K562 (cell line): ENCODE measurements at regions not wholly inside any gene's neighbourhood (a gene's known extent, or its start where the extent isn't known, plus 50 kb on each side); places are given as distances from the start of the nearest gene placed in this dataset.

Experiments used
- ATAC-seq: fragments of 200-7000 bp; cut with Tn5 transposase; 3 replicates; pipeline ENCODE4 v1.9.1; 2020; ENCODE audit warnings: moderate library complexity
- BruUV-seq: library from RNA; stranded (reverse); fragments of 400-500 nt; replicated peaks from 2 replicates; lab custom pipeline; 2021; lab: Mats Ljungman, UMichigan
- CTCF ChIA-PET: fragments of 300-600 bp; formaldehyde crosslinking; extraction: SDS; loops from one replicate; lab custom pipeline; 2021; ENCODE audit warnings: low intra/inter-chr PET ratio; lab: Yijun Ruan, JAX
- POLR2A ChIA-PET: fragments of 300-600, 350-650 bp; sonication (Branson Sonifier 250); formaldehyde crosslinking; extraction: SDS; loops from one replicate; lab custom pipeline; 2021; ENCODE audit warnings: antibody characterized with exemption, inconsistent platforms; lab: Yijun Ruan, JAX
- DNase-seq, 4 experiments: peaks; one replicate each; pipeline versions ENCODE4 v3.0.0 to v3.0.0-alpha.2; 2011 to 2018; ENCODE audit warnings: low spot score in 3 of 4, mixed read lengths in 3 of 4; ENCODE audit errors: extremely low read depth in 1 of 4
- FAIRE-seq: peaks from 2 replicates; lab custom pipeline; 2011; peaks lifted over from hg19 to GRCh38; lab: Jason Lieb, UNC
- H2AFZ ChIP-seq: 2 replicates; pipeline ENCODE4 v1.6.0; 2011; ENCODE audit warnings: low read depth, low read length, control low read depth, inconsistent platforms
- H3K27ac ChIP-seq: fragments of 200-600 bp; 3 replicates; pipeline ENCODE4 v1.8.0; 2011; ENCODE audit warnings: low read depth, mild to moderate bottlenecking, control low read depth, inconsistent platforms, low read length, moderate library complexity, mixed read lengths; ENCODE audit errors: extremely low read depth
- H3K27me3 ChIP-seq, 2 experiments: fragments of 300-600 bp in 1 of 2; 2 replicates in 1 of 2; 3 replicates in 1 of 2; pipeline versions ENCODE4 v1.6.0 to v1.8.0; 2011; ENCODE audit warnings: inconsistent platforms in 2 of 2, low read length in 2 of 2, mild to moderate bottlenecking in 1 of 2, mixed read lengths in 1 of 2, moderate library complexity in 1 of 2; ENCODE audit not compliant: control insufficient read depth in 2 of 2, insufficient read depth in 2 of 2
- H3K36me3 ChIP-seq: fragments of 300-600 bp; 3 replicates; pipeline ENCODE4 v1.8.0; 2011; ENCODE audit warnings: mild to moderate bottlenecking, low read length, inconsistent platforms; ENCODE audit not compliant: control insufficient read depth, insufficient read depth
- H3K4me1 ChIP-seq, 2 experiments: fragments of 200-600 bp in 1 of 2; replicated peaks in 1 of 2; 2 replicates in 1 of 2; 3 replicates in 1 of 2; pipeline versions ENCODE4 v1.5.1 to v1.8.0; 2011; ENCODE audit warnings: inconsistent platforms in 2 of 2, low read length in 2 of 2, mild to moderate bottlenecking in 1 of 2, mixed read lengths in 1 of 2, moderate library complexity in 1 of 2; ENCODE audit not compliant: control insufficient read depth in 2 of 2, insufficient read depth in 2 of 2
- H3K4me2 ChIP-seq: 2 replicates; pipeline ENCODE4 v1.6.1; 2011; ENCODE audit warnings: low read length, control low read depth, inconsistent platforms, mixed read lengths; ENCODE audit not compliant: insufficient read depth
- H3K4me3 ChIP-seq: fragments of 200-600 bp; sonication (generic), shearing (Covaris generic); 2 replicates; pipeline ENCODE4 v1.5.1; 2016; ENCODE audit warnings: control low read depth, inconsistent platforms
- H3K79me2 ChIP-seq: fragments of 200-600 bp; 3 replicates; pipeline ENCODE4 v1.8.0; 2011; ENCODE audit warnings: low read length, inconsistent platforms; ENCODE audit not compliant: control insufficient read depth, insufficient read depth
- H3K9ac ChIP-seq, 2 experiments: 2 replicates each; pipeline versions ENCODE4 v1.6.0 to v1.6.1; 2011; ENCODE audit warnings: low read depth in 2 of 2, low read length in 2 of 2, control low read depth in 1 of 2, inconsistent platforms in 1 of 2, mild to moderate bottlenecking in 1 of 2, mixed read lengths in 1 of 2; ENCODE audit not compliant: insufficient read depth in 1 of 2
- H3K9me1 ChIP-seq: one replicate; pipeline ENCODE4 v1.6.0; 2011; ENCODE audit warnings: inconsistent platforms, mild to moderate bottlenecking, low read length, moderate library complexity; ENCODE audit not compliant: control insufficient read depth, insufficient read depth
- H3K9me3 ChIP-seq: replicated peaks from 2 replicates; pipeline ENCODE4 v1.5.1; 2011; ENCODE audit warnings: low read depth, low read length, inconsistent platforms; ENCODE audit not compliant: control insufficient read depth, insufficient read depth
- H4K20me1 ChIP-seq: replicated peaks from 2 replicates; pipeline ENCODE4 v1.6.1; 2011; ENCODE audit warnings: low read length, inconsistent platforms, mixed read lengths; ENCODE audit not compliant: control insufficient read depth, insufficient read depth
- ARID2 ChIP-seq: fragments of 450-650 bp; IDR thresholded peaks from 2 replicates; pipeline ENCODE4 v1.6.1; 2017; ENCODE audit warnings: antibody characterized with exemption, mild to moderate bottlenecking
- CBFA2T2 ChIP-seq: fragments of 450-650 bp; conservative IDR thresholded peaks from 2 replicates; pipeline ENCODE4 v1.6.1; 2017; ENCODE audit warnings: mild to moderate bottlenecking
- CHD1 ChIP-seq: fragments of 200-600 bp; sonication (generic); IDR thresholded peaks from one replicate; pipeline ENCODE4 v1.6.1; 2012; ENCODE audit warnings: mild to moderate bottlenecking, moderate library complexity, low read length, inconsistent platforms
- DDX20 ChIP-seq: fragments of 450-650 bp; IDR thresholded peaks from 2 replicates; pipeline ENCODE4 v1.6.1; 2016; ENCODE audit warnings: missing genetic modification characterization, low read depth, mild to moderate bottlenecking, missing compliant biosample characterization, moderate library complexity
- KAT8 ChIP-seq: fragments of 450-650 bp; IDR thresholded peaks from 2 replicates; pipeline ENCODE4 v1.6.1; 2016; ENCODE audit warnings: low read depth, mild to moderate bottlenecking
- LEF1 ChIP-seq: fragments of 450-650 bp; IDR thresholded peaks from 2 replicates; pipeline ENCODE4 v1.6.1; 2016; ENCODE audit warnings: mild to moderate bottlenecking
- MED1 ChIP-seq: sonication (generic); formaldehyde crosslinking; IDR thresholded peaks from 2 replicates; pipeline ENCODE4 v1.8.1; 2023; ENCODE audit warnings: missing genetic modification reagents, borderline replicate concordance
- MTA1 ChIP-seq: fragments of 450-650 bp; IDR thresholded peaks from 2 replicates; pipeline ENCODE4 v1.6.1; 2017; ENCODE audit warnings: borderline replicate concordance
- PHB2 ChIP-seq: fragments of 450-650 bp; IDR thresholded peaks from 2 replicates; pipeline ENCODE4 v1.6.1; 2017; ENCODE audit warnings: low read depth
- PHF20 ChIP-seq: fragments of 450-650 bp; IDR thresholded peaks from 2 replicates; pipeline ENCODE4 v1.6.1; 2018; ENCODE audit not compliant: partially characterized antibody
- TAF7 ChIP-seq: fragments of 450-650 bp; IDR thresholded peaks from 2 replicates; pipeline ENCODE4 v1.6.1; 2016; ENCODE audit warnings: missing genetic modification characterization, missing compliant biosample characterization
- ZC3H4 ChIP-seq: sonication (generic); formaldehyde crosslinking; IDR thresholded peaks from 2 replicates; pipeline ENCODE4 v1.9.0; 2021; ENCODE audit warnings: missing genetic modification reagents, borderline replicate concordance
- ZNF239 ChIP-seq: fragments of 250-450 bp; sonication (Bioruptor Pico); IDR thresholded peaks from 2 replicates; pipeline ENCODE4 v1.4.0; 2020; ENCODE audit warnings: mild to moderate bottlenecking
- ZNF253 ChIP-seq: fragments of 250-450 bp; sonication (Bioruptor Pico); conservative IDR thresholded peaks from 2 replicates; pipeline ENCODE4 v1.6.1; 2021; ENCODE audit warnings: mild to moderate bottlenecking
- in situ Hi-C: fragments of 300-500 bp; cut with MboI; formaldehyde crosslinking; loops from 4 replicates; pipeline ENCODE4 v1.15.0; 2018; ENCODE audit warnings: inconsistent platforms, mixed read lengths
- intact Hi-C: fragments of 100-400 bp; cut with micrococcal nuclease; formaldehyde crosslinking; loops from 2 replicates; pipeline ENCODE4 v1.14.2; 2022
- TF ChIP-seq, protein P1 (sequence below): fragments of 250-450 bp; sonication (Bioruptor Pico); IDR thresholded peaks from 2 replicates; pipeline ENCODE4 v1.5.0; 2021
- TF ChIP-seq, protein P2 (sequence below): fragments of 250-450 bp; sonication (Bioruptor Pico); IDR thresholded peaks from 2 replicates; pipeline ENCODE4 v1.5.0; 2020; ENCODE audit warnings: mild to moderate bottlenecking, borderline replicate concordance

DNA sequence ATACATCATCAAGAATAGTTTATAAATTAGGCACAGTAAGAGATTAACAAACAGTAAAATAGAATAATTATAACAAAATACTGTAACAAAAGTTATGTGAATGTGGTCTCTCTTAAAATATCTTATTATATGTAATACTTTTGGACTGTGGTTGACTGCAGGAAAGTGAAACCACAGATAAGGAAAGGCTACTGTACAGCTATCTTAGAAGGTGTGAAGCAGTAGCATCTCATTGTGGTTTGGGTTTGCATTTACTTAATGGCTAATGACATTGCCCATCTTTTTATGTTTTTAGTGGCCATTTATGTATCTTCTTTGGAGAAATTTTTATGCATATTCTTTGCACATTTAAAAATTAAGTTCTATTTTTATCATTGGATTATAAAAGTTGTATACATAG is 296.4 kb upstream of the MAGI2 start:
- Histone ChIP-seq H3K9me1 (no peaks in the 10 kb centered on the region), H3K9ac (no peak overlapping the region), H3K9me3 (0 out of 2 replicates have a peak, but pooled peaks cover 1% of the 10 kb centered on the region), H3K4me1 (no peaks in the 10 kb centered on the region), H2AFZ (no peak overlapping the region), H4K20me1 (no peaks in the 10 kb centered on the region), H3K4me3 (no peak overlapping the region), H3K27me3 (no peaks in the 10 kb centered on the region), H3K36me3 (no peaks in the 10 kb centered on the region), H3K79me2 (no peaks in the 10 kb centered on the region), H3K4me2 (no peak overlapping the region), H3K27ac (no peak overlapping the region)
- no peak for FAIRE-seq
- no peak for ATAC-seq
- ChIA-PET POLR2A (no interaction called here), CTCF (no interaction called here)
- no TSS peak for BruUV-seq
- TF ChIP-seq MED1 (no peak), ZNF239 (CRISPR knock-in tag) (no peak), ZC3H4 (no peak), KAT8 (no peak), DDX20 (tag) (no peak), PHB2 (no peak), LEF1 (no peak), CHD1 (no peak), ARID2 (no peak), ZNF253 (CRISPR knock-in tag) (no peak), TAF7 (tag) (no peak), MTA1 (no peak), CBFA2T2 (no peak), PHF20 (no peak)
- TF ChIP-seq, protein P1, sequence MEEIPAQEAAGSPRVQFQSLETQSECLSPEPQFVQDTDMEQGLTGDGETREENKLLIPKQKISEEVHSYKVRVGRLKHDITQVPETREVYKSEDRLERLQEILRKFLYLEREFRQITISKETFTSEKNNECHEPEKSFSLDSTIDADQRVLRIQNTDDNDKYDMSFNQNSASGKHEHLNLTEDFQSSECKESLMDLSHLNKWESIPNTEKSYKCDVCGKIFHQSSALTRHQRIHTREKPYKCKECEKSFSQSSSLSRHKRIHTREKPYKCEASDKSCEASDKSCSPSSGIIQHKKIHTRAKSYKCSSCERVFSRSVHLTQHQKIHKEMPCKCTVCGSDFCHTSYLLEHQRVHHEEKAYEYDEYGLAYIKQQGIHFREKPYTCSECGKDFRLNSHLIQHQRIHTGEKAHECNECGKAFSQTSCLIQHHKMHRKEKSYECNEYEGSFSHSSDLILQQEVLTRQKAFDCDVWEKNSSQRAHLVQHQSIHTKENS (CRISPR knock-in tag): no peak
- TF ChIP-seq, protein P2, sequence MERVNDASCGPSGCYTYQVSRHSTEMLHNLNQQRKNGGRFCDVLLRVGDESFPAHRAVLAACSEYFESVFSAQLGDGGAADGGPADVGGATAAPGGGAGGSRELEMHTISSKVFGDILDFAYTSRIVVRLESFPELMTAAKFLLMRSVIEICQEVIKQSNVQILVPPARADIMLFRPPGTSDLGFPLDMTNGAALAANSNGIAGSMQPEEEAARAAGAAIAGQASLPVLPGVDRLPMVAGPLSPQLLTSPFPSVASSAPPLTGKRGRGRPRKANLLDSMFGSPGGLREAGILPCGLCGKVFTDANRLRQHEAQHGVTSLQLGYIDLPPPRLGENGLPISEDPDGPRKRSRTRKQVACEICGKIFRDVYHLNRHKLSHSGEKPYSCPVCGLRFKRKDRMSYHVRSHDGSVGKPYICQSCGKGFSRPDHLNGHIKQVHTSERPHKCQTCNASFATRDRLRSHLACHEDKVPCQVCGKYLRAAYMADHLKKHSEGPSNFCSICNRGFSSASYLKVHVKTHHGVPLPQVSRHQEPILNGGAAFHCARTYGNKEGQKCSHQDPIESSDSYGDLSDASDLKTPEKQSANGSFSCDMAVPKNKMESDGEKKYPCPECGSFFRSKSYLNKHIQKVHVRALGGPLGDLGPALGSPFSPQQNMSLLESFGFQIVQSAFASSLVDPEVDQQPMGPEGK (CRISPR knock-in tag): no peak
- intact Hi-C loops: no loop called here
- DNase-seq: no peak
- in situ Hi-C loops: no loop called here
